HepG2 (cell line): ENCODE measurements at regions not wholly inside any gene's neighbourhood (a gene's known extent, or its start where the extent isn't known, plus 50 kb on each side); places are given as distances from the start of the nearest gene placed in this dataset.

Experiments
- BATF2 ChIP-seq: sonication (generic); formaldehyde crosslinking; IDR thresholded peaks from 2 replicates; pipeline ENCODE4 v1.8.0; 2022; ENCODE audit warnings: mild to moderate bottlenecking, missing genetic modification reagents, moderate library complexity
- HOXD1 ChIP-seq: sonication (generic); formaldehyde crosslinking; IDR thresholded peaks from 2 replicates; pipeline ENCODE4 v1.5.0; 2020; ENCODE audit warnings: missing genetic modification reagents
- KDM5B ChIP-seq: sonication (generic); formaldehyde crosslinking; IDR thresholded peaks from 2 replicates; pipeline ENCODE4 v1.4.0; 2020; ENCODE audit warnings: missing genetic modification reagents, mild to moderate bottlenecking, borderline replicate concordance
- MEF2D ChIP-seq: sonication (generic); formaldehyde crosslinking; IDR thresholded peaks from 2 replicates; pipeline ENCODE4 v1.5.1; 2020; ENCODE audit warnings: mild to moderate bottlenecking, missing genetic modification reagents
- RBFOX2 ChIP-seq: fragments of 200-400 bp; formaldehyde crosslinking; IDR thresholded peaks from 2 replicates; pipeline ENCODE4 v1.6.1; 2017; ENCODE audit warnings: low read depth, mild to moderate bottlenecking, low read length
- SNAPC4 ChIP-seq: sonication (generic); formaldehyde crosslinking; IDR thresholded peaks from 2 replicates; pipeline ENCODE4 v1.4.0; 2020; ENCODE audit warnings: mild to moderate bottlenecking, missing genetic modification reagents
- ZBTB40 ChIP-seq, 2 experiments: fragments of 450-650 bp in 1 of 2; sonication (generic) in 1 of 2; formaldehyde crosslinking in 1 of 2; IDR thresholded peaks; 2 replicates each; pipeline versions ENCODE4 v1.6.1 to v1.8.0; 2016 to 2022; ENCODE audit warnings: antibody characterized with exemption in 1 of 2, mild to moderate bottlenecking in 1 of 2, missing genetic modification reagents in 1 of 2
- ZBTB7A ChIP-seq: sonication (generic); formaldehyde crosslinking; IDR thresholded peaks from 2 replicates; pipeline ENCODE4 v1.8.0; 2022; ENCODE audit warnings: mild to moderate bottlenecking, missing genetic modification reagents
- ZNF34 ChIP-seq: sonication (generic); formaldehyde crosslinking; IDR thresholded peaks from 2 replicates; pipeline ENCODE4 v1.4.0; 2020; ENCODE audit warnings: mild to moderate bottlenecking, missing genetic modification reagents, borderline replicate concordance
- ZNF773 ChIP-seq: sonication (generic); formaldehyde crosslinking; IDR thresholded peaks from 2 replicates; pipeline ENCODE4 v1.4.0; 2020; ENCODE audit warnings: missing genetic modification reagents, borderline replicate concordance

- TF ChIP-seq ZBTB40 (IDR thresholded peaks at IDR 0.05): no peak
- TF ChIP-seq ZBTB40 (CRISPR knock-in tag; IDR thresholded peaks at IDR 0.05): no peak
- TF ChIP-seq BATF2 (CRISPR knock-in tag): no peak
- no peak for TF ChIP-seq ZNF773
- no peak for TF ChIP-seq HOXD1 (CRISPR knock-in tag)
- TF ChIP-seq SNAPC4: no peak
- no peak for TF ChIP-seq ZNF34 (CRISPR knock-in tag)
- TF ChIP-seq KDM5B (CRISPR knock-in tag): no peak
- TF ChIP-seq ZBTB7A (CRISPR knock-in tag): no peak
- TF ChIP-seq RBFOX2: no peak
- no peak for TF ChIP-seq MEF2D
Observed at GRCh38 chr5:93006915-93007314, 574.1 kb downstream of the NR2F1-AS1 start (continued).
